IPS-20b (cell line): ENCODE measurements at regions not wholly inside any gene's neighbourhood (a gene's known extent, or its start where the extent isn't known, plus 50 kb on each side); places are given as distances from the start of the nearest gene placed in this dataset.

Experiments
- H3K27ac ChIP-seq: one replicate; pipeline ENCODE4 v1.5.1; 2013; ENCODE audit warnings: low read length
- H3K27me3 ChIP-seq: 2 replicates; pipeline ENCODE4 v1.6.1; 2013; ENCODE audit warnings: mild to moderate bottlenecking, low read length, inconsistent platforms; ENCODE audit not compliant: insufficient read depth
- H3K36me3 ChIP-seq: 2 replicates; pipeline ENCODE4 v1.6.1; 2013; ENCODE audit warnings: low read depth, mild to moderate bottlenecking, inconsistent platforms, low read length, moderate library complexity; ENCODE audit not compliant: insufficient read depth
- H3K4me1 ChIP-seq: 2 replicates; pipeline ENCODE4 v1.6.1; 2013; ENCODE audit warnings: mild to moderate bottlenecking, control low read depth, inconsistent platforms, low read length, moderate library complexity; ENCODE audit not compliant: insufficient read depth
- H3K4me3 ChIP-seq: 2 replicates; pipeline ENCODE4 v1.5.1; 2013; ENCODE audit warnings: mild to moderate bottlenecking, low read length, inconsistent platforms
- H3K9ac ChIP-seq: 2 replicates; pipeline ENCODE4 v1.6.1; 2013; ENCODE audit warnings: low read depth, mild to moderate bottlenecking, inconsistent platforms, low read length, moderate library complexity
- H3K9me3 ChIP-seq: 2 replicates; pipeline ENCODE4 v1.6.1; 2013; ENCODE audit warnings: mild to moderate bottlenecking, low read depth, low read length, inconsistent platforms; ENCODE audit not compliant: insufficient read depth

GRCh38 chr2:76316691-76317090 is 606.0 kb upstream of the GCFC2 start:
- no peaks in the 10 kb centered on the region for H3K4me1 ChIP-seq
- no peak overlapping the region for H3K27ac ChIP-seq
- no peaks in the 10 kb centered on the region for H3K9me3 ChIP-seq
- H3K27me3 ChIP-seq: no peaks in the 10 kb centered on the region
- H3K4me3 ChIP-seq: no peak overlapping the region
- H3K9ac ChIP-seq: no peak overlapping the region
- no peaks in the 10 kb centered on the region for H3K36me3 ChIP-seq

DNA sequence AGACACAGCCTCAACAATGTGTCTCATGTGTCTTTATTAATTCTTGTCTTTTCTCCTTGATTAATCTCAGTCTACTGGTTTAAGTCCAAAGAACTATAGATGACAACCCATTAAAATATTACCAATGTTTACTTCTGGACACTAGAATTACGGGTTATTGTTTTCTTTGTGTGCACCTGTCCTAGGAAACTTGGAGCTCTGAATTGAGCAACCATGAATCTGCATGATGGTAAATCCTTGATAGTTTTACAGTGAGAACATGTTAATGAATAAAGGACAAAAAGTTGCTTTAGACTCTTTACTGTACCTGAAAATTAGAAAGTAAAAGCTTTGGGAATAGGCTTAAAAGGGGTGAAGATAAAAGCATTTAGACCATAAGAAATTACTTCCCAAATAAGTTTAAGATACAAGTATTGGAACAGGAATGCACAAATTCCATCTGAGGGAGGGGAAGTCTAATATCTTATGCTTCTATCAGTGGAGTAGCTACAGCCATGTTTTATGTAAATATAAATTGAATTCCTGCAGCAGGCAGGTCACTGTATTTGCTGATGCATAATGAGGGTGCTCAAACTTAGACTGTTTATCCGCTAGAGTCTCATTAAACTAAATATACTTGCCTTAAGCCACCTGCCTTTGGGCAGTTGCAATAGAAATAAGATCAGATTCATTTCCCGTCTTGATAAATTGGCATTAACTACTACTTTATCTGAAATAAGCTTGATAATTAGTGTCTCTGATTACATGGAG is 603.7 kb upstream of the GCFC2 start:
- Histone ChIP-seq H3K27me3 (no peaks in the 10 kb centered on the region), H3K4me1 (no peaks in the 10 kb centered on the region), H3K27ac (no peak overlapping the region), H3K36me3 (no peaks in the 10 kb centered on the region), H3K9ac (no peak overlapping the region), H3K4me3 (no peak overlapping the region), H3K9me3 (no peaks in the 10 kb centered on the region)

DNA sequence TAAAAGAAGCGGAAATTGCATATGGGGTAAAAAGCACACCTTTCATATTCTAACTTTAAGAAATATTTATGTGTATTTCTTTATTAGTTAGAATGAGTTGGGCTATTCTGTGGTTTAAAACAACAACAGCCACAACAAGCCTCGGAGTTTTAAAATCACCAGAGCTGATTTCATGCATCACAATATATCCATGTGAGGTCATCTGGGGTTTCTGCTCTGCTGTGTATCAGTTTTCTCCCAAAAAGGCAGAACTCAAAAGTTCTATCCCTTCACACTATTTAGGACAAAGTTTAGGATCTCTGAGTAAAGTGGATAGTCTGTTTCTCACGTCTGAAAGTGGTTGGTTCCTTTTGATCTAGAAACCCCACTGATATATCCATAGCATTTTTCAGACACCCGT is 601.5 kb upstream of the GCFC2 start:
- Histone ChIP-seq H3K36me3 (no peaks in the 10 kb centered on the region), H3K27ac (no peak overlapping the region), H3K9ac (no peak overlapping the region), H3K4me1 (no peaks in the 10 kb centered on the region), H3K27me3 (no peaks in the 10 kb centered on the region), H3K9me3 (no peaks in the 10 kb centered on the region), H3K4me3 (no peak overlapping the region)

- H3K4me1 ChIP-seq: no peaks in the 10 kb centered on the region
- H3K9me3 ChIP-seq: no peaks in the 10 kb centered on the region
- no peaks in the 10 kb centered on the region for H3K27me3 ChIP-seq
- H3K36me3 ChIP-seq: no peaks in the 10 kb centered on the region
- H3K4me3 ChIP-seq: no peak overlapping the region
- no peak overlapping the region for H3K9ac ChIP-seq
- H3K27ac ChIP-seq: no peak overlapping the region
Observed at GRCh38 chr2:76311728-76312127, 601.0 kb upstream of the GCFC2 start.

GRCh38 chr2:76310894-76311633 is 600.3 kb upstream of the GCFC2 start:
- Histone ChIP-seq H3K27me3 (no peaks in the 10 kb centered on the region), H3K27ac (no peak overlapping the region), H3K36me3 (no peaks in the 10 kb centered on the region), H3K4me3 (no peak overlapping the region), H3K9me3 (no peaks in the 10 kb centered on the region), H3K4me1 (no peaks in the 10 kb centered on the region), H3K9ac (no peak overlapping the region)

- no peak overlapping the region for H3K4me3 ChIP-seq
- no peak overlapping the region for H3K27ac ChIP-seq
- no peaks in the 10 kb centered on the region for H3K36me3 ChIP-seq
- no peak overlapping the region for H3K9ac ChIP-seq
- H3K27me3 ChIP-seq: no peaks in the 10 kb centered on the region
- no peaks in the 10 kb centered on the region for H3K4me1 ChIP-seq
- no peaks in the 10 kb centered on the region for H3K9me3 ChIP-seq
Observed at GRCh38 chr2:76307495-76307894, 596.8 kb upstream of the GCFC2 start.

DNA sequence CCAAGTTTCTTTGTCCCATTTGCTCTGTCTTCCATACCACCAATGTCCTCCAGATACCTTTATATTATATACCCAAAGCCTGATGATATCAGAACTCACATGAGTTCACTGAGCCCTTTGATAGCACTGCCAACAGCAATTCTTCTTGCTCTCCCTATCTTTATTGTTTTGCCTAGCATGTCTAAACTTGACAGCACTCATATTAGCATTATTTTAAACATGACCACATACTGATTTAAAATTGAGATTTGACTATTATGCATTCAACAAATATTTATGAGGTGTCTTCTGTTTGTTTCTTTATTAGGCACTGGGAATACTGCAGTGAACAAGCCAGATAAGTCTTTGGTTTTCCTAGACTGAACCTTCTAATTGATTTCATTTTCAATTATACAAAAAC is 587.3 kb upstream of the GCFC2 start:
- H3K9ac ChIP-seq: no peak overlapping the region
- no peaks in the 10 kb centered on the region for H3K9me3 ChIP-seq
- H3K27ac ChIP-seq: no peak overlapping the region
- no peaks in the 10 kb centered on the region for H3K36me3 ChIP-seq
- no peaks in the 10 kb centered on the region for H3K27me3 ChIP-seq
- no peak overlapping the region for H3K4me3 ChIP-seq
- no peaks in the 10 kb centered on the region for H3K4me1 ChIP-seq

DNA sequence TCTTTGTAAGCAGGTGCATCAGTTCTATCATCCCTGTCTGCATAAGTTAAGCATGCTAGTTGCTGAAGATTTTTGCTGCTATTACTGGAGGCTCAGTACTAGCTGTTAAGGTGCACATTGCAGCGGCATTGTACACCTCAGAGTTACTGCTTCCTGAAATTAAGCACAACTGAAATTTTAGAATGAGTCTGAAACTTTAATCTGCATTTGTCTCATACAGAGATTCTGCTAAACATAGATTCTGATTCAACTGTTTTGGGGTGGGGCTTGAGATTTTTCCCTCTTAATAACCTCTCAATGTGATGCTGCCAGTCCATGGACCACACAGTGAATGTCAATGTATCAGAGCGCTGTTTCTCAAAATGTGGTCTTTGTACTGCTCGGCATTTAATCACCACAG is 585.7 kb upstream of the GCFC2 start:
- H3K27me3 ChIP-seq: no peaks in the 10 kb centered on the region
- H3K9ac ChIP-seq: no peak overlapping the region
- H3K4me1 ChIP-seq: no peaks in the 10 kb centered on the region
- no peak overlapping the region for H3K27ac ChIP-seq
- no peak overlapping the region for H3K4me3 ChIP-seq
- no peaks in the 10 kb centered on the region for H3K36me3 ChIP-seq
- no peaks in the 10 kb centered on the region for H3K9me3 ChIP-seq

DNA sequence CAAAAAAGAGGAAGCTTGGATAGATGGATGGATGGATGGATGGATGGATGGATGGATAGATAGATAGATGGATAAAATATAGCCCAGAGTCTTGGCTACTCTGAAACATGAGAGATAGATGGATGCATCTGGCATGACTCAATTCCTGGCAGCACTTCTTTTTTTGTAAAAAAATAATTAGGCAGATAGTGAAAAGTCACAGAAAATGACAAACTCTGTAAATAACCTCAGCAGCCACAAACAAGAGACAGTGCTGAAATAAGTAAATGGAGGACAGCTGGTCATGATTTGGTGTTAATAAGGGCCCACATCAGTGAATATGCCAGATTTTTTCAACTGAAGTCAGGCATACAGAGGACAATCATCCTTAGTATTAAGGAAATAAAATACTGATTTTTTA is 585.0 kb upstream of the GCFC2 start:
- Histone ChIP-seq H3K9me3 (no peaks in the 10 kb centered on the region), H3K4me3 (no peak overlapping the region), H3K4me1 (no peaks in the 10 kb centered on the region), H3K27ac (no peak overlapping the region), H3K9ac (no peak overlapping the region), H3K36me3 (no peaks in the 10 kb centered on the region), H3K27me3 (no peaks in the 10 kb centered on the region)

DNA sequence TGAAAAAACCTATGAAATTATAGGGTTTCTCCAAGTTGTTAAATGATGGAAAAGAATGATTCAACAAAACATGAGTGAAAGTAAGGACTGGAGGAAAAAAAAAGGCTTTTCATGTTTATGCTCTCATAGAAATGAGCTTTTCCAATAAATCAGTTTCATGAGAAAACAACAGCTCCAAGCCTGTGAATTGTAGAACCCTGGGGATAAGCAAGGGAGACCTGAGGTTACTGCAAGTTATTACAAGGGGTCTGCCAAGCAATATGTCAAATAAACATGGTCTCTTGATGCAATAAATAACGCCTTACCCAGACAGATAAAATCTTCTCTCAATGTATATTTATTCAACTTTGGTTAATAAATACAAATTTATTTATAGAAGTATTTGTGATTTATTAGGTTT is 577.9 kb upstream of the GCFC2 start:
- Histone ChIP-seq H3K4me3 (no peak overlapping the region), H3K4me1 (no peaks in the 10 kb centered on the region), H3K27me3 (no peaks in the 10 kb centered on the region), H3K27ac (no peak overlapping the region), H3K9ac (no peak overlapping the region), H3K36me3 (no peaks in the 10 kb centered on the region), H3K9me3 (no peaks in the 10 kb centered on the region)

GRCh38 chr2:76288146-76288545 is 577.4 kb upstream of the GCFC2 start:
- H3K36me3 ChIP-seq: no peaks in the 10 kb centered on the region
- no peaks in the 10 kb centered on the region for H3K4me1 ChIP-seq
- no peaks in the 10 kb centered on the region for H3K9me3 ChIP-seq
- no peak overlapping the region for H3K4me3 ChIP-seq
- H3K27me3 ChIP-seq: no peaks in the 10 kb centered on the region
- no peak overlapping the region for H3K9ac ChIP-seq
- H3K27ac ChIP-seq: no peak overlapping the region

DNA sequence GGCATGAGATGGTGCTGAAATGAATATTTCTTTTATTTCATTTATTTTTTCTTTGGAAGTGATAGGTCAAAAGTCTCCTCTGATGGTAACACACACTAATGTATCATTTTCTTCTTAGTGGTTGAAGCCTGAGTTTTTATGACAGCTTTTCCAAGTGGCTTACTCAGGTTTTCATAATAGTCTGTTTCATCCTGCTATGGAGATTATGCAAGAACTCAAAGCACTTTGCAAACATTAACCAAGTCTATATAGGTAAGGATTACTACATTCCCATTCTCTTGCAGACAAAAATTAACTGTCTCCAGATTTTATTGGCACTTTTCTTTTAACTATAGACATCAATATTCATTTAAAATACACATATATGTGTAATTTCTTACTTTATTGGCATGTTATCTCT is 572.6 kb upstream of the GCFC2 start:
- Histone ChIP-seq H3K9ac (no peak overlapping the region), H3K27ac (no peak overlapping the region), H3K9me3 (no peaks in the 10 kb centered on the region), H3K4me1 (no peaks in the 10 kb centered on the region; the same call in 1 of the 2 replicates), H3K4me3 (no peak overlapping the region), H3K36me3 (no peaks in the 10 kb centered on the region), H3K27me3 (no peaks in the 10 kb centered on the region)
